ENCODE measurements at regions not wholly inside any gene's neighbourhood (a gene's known extent, or its start where the extent isn't known, plus 50 kb on each side); places are given as distances from the start of the nearest gene placed in this dataset.

GRCh38 chr2:104668631-104669030 is 185.3 kb upstream of the POU3F3 start:
- Histone ChIP-seq H3K9me3 (no peaks in the 10 kb centered on the region), H3K4me1 (no peaks in the 10 kb centered on the region), H3K27me3 (no peaks in the 10 kb centered on the region), H3K4me3 (no peak overlapping the region), H3K27ac (no peak overlapping the region), H3K36me3 (no peaks in the 10 kb centered on the region)
- no peak for DNase-seq (ENCODE audit: low spot score in 2 of 2)
- no peak for TF ChIP-seq CTCF (IDR thresholded peaks at IDR 0.05)
- no peak for TF ChIP-seq POLR2A (IDR thresholded peaks at IDR 0.05)
- TF ChIP-seq EP300 (IDR thresholded peaks at IDR 0.05), result no peak
- WGBS, 2 donors, result 87 to 89% methylated on average over 2 of the region's 2 CpGs

GRCh38 chr2:104673225-104673624 is 180.7 kb upstream of the POU3F3 start:
- H3K9me3 ChIP-seq, result no peaks in the 10 kb centered on the region
- no peak for DNase-seq (ENCODE audit: low spot score in 2 of 2)
- no peak overlapping the region for H3K27ac ChIP-seq
- WGBS, 2 donors, result 44 to 52% methylated on average over 6 of the region's 6 CpGs
- no peak for TF ChIP-seq POLR2A (IDR thresholded peaks at IDR 0.05)
- no peak for TF ChIP-seq EP300 (IDR thresholded peaks at IDR 0.05)
- TF ChIP-seq CTCF (IDR thresholded peaks at IDR 0.05), result no peak
- no peak overlapping the region for H3K4me3 ChIP-seq
- no peaks in the 10 kb centered on the region for H3K4me1 ChIP-seq
- H3K36me3 ChIP-seq, result no peaks in the 10 kb centered on the region
- H3K27me3 ChIP-seq, result no peaks in the 10 kb centered on the region

GRCh38 chr2:104678181-104678580 is 175.7 kb upstream of the POU3F3 start:
- H3K4me1 ChIP-seq, result no peaks in the 10 kb centered on the region
- DNase-seq (ENCODE audit: low spot score in 2 of 2), result no peak
- no peak overlapping the region for H3K4me3 ChIP-seq
- H3K36me3 ChIP-seq, result no peaks in the 10 kb centered on the region
- no peaks in the 10 kb centered on the region for H3K9me3 ChIP-seq
- H3K27ac ChIP-seq, result no peak overlapping the region
- TF ChIP-seq CTCF (IDR thresholded peaks at IDR 0.05) (no peak), POLR2A (IDR thresholded peaks at IDR 0.05) (no peak), EP300 (IDR thresholded peaks at IDR 0.05) (no peak)
- H3K27me3 ChIP-seq, result no peaks in the 10 kb centered on the region
- 84% methylated on average over 5 of the region's 5 CpGs for WGBS, 2 donors

GRCh38 chr2:104685591-104685990 is 168.3 kb upstream of the POU3F3 start:
- DNase-seq (ENCODE audit: low spot score in 2 of 2), result no peak
- no peaks in the 10 kb centered on the region for H3K36me3 ChIP-seq
- H3K4me1 ChIP-seq, result no peaks in the 10 kb centered on the region
- TF ChIP-seq EP300 (IDR thresholded peaks at IDR 0.05), result no peak
- no peak for TF ChIP-seq CTCF (IDR thresholded peaks at IDR 0.05)
- no peak for TF ChIP-seq POLR2A (IDR thresholded peaks at IDR 0.05)
- H3K27me3 ChIP-seq, result no peaks in the 10 kb centered on the region
- no peak overlapping the region for H3K4me3 ChIP-seq
- no peaks in the 10 kb centered on the region for H3K9me3 ChIP-seq
- WGBS, 2 donors, result 57 to 64% methylated on average over 4 of the region's 4 CpGs
- H3K27ac ChIP-seq, result no peak overlapping the region

- H3K4me3 ChIP-seq, result no peak overlapping the region
- H3K27ac ChIP-seq, result no peak overlapping the region
- no peak for TF ChIP-seq POLR2A (IDR thresholded peaks at IDR 0.05)
- TF ChIP-seq CTCF (IDR thresholded peaks at IDR 0.05), result no peak
- no peak for TF ChIP-seq EP300 (IDR thresholded peaks at IDR 0.05)
- H3K27me3 ChIP-seq, result no peaks in the 10 kb centered on the region
- H3K4me1 ChIP-seq, result no peaks in the 10 kb centered on the region
- DNase-seq (ENCODE audit: low spot score in 2 of 2), result no peak
- WGBS, 2 donors, result 89 to 93% methylated on average over 9 of the region's 9 CpGs
- no peaks in the 10 kb centered on the region for H3K9me3 ChIP-seq
- no peaks in the 10 kb centered on the region for H3K36me3 ChIP-seq
Measured at GRCh38 chr2:104687147-104687546, 166.8 kb upstream of the POU3F3 start.
